OCI-LY3 (cell line): ENCODE measurements at regions not wholly inside any gene's neighbourhood (a gene's known extent, or its start where the extent isn't known, plus 50 kb on each side); places are given as distances from the start of the nearest gene placed in this dataset.
"Not testable (repeated sequence)": the region's sequence is repeated elsewhere in the genome, so short reads cannot be mapped to it uniquely, and the experiment has no call there.

Experiments used
- H2AFZ ChIP-seq: fragments of 200-600, 300-600 bp; shearing (Covaris generic); 2 replicates; pipeline ENCODE4 v1.6.0; 2014; ENCODE audit warnings: antibody characterized with exemption, low read depth, low read length
- H3K27ac ChIP-seq: fragments of 200-600, 300-600 bp; sonication (generic); 2 replicates; pipeline ENCODE4 v1.5.1; 2014; ENCODE audit warnings: mild to moderate bottlenecking, low read length, moderate library complexity, mixed read lengths
- H3K27me3 ChIP-seq: fragments of 200-600, 300-600 bp; sonication (generic); 2 replicates; pipeline ENCODE4 v1.6.1; 2014; ENCODE audit warnings: low read depth, low read length, mixed read lengths
- H3K36me3 ChIP-seq: fragments of 200-600, 300-600 bp; sonication (generic); replicated peaks from 2 replicates; pipeline ENCODE3; 2014; ENCODE audit warnings: low read depth, low read length, mixed read lengths
- H3K4me1 ChIP-seq: fragments of 300-600, 200-600 bp; sonication (generic); 2 replicates; pipeline ENCODE4 v1.6.1; 2014; ENCODE audit warnings: low read length, mixed read lengths
- H3K4me2 ChIP-seq: fragments of 200-600, 300-600 bp; sonication (generic); 2 replicates; pipeline ENCODE4 v1.6.1; 2014; ENCODE audit warnings: low read length, mixed read lengths
- H3K4me3 ChIP-seq: fragments of 300-600, 200-600 bp; sonication (generic); 2 replicates; pipeline ENCODE4 v1.5.1; 2014; ENCODE audit warnings: antibody characterized with exemption, mild to moderate bottlenecking, low read length, moderate library complexity
- H3K79me2 ChIP-seq: fragments of 300-600, 200-600 bp; shearing (Covaris generic); 2 replicates; pipeline ENCODE4 v1.6.1; 2014; ENCODE audit warnings: mild to moderate bottlenecking, low read length, mixed read lengths
- H3K9ac ChIP-seq: fragments of 300-600, 200-600 bp; shearing (Covaris generic); 2 replicates; pipeline ENCODE4 v1.6.0; 2014; ENCODE audit warnings: mild to moderate bottlenecking, low read length, moderate library complexity
- H3K9me3 ChIP-seq: fragments of 200-600, 300-600 bp; shearing (Covaris generic); 2 replicates; pipeline ENCODE4 v1.6.1; 2014; ENCODE audit warnings: low read length, mixed read lengths; ENCODE audit not compliant: insufficient read depth
- H4K20me1 ChIP-seq: fragments of 200-600, 300-600 bp; sonication (generic); 2 replicates; pipeline ENCODE4 v1.6.1; 2016; ENCODE audit warnings: low read length, mixed read lengths; ENCODE audit not compliant: insufficient read depth
- EZH2phosphoT487 ChIP-seq: fragments of 200-600 bp; shearing (Covaris generic); IDR thresholded peaks from 2 replicates; pipeline ENCODE4 v1.6.1; 2018; ENCODE audit warnings: antibody characterized with exemption, mixed run types, low read depth
- TF ChIP-seq, protein P1 (sequence below): fragments of 200-600, 300-600 bp; sonication (generic); IDR thresholded peaks from 2 replicates; pipeline ENCODE4 v1.5.1; 2014; ENCODE audit warnings: antibody characterized with exemption, low read length, low read depth

DNA sequence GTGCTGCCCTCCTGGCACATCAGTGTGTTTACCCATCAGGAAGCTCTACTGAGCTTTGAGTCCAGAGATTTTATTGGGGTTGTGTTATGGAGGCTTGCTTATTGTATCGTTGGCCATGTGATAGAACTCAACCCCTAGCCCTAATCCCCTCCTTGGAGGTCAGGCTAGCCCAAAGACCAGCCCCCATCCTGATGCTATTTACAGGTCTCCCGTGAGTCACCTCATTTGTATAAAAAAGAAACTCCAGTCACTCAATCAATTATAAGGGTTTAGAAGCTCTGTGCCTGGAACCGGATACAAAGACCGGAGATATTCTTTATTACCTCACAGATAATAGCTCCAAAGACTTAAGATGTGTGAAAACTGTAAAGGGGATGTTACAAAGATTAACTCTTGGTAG lies 405.9 kb downstream of the CNTNAP4 start:
- Histone ChIP-seq H3K9me3 (no peaks in the 10 kb centered on the region), H3K9ac (no peak overlapping the region), H3K36me3 (no peaks in the 10 kb centered on the region), H4K20me1 (peaks cover 7% of the 10 kb centered on the region; the same call in 1 of the 2 replicates), H3K79me2 (no peaks in the 10 kb centered on the region), H3K4me1 (no peaks in the 10 kb centered on the region), H3K4me3 (no peak overlapping the region), H3K27ac (no peak overlapping the region), H3K4me2 (no peak overlapping the region), H2AFZ (no peak overlapping the region), H3K27me3 (no peaks in the 10 kb centered on the region)
- TF ChIP-seq, protein P1, sequence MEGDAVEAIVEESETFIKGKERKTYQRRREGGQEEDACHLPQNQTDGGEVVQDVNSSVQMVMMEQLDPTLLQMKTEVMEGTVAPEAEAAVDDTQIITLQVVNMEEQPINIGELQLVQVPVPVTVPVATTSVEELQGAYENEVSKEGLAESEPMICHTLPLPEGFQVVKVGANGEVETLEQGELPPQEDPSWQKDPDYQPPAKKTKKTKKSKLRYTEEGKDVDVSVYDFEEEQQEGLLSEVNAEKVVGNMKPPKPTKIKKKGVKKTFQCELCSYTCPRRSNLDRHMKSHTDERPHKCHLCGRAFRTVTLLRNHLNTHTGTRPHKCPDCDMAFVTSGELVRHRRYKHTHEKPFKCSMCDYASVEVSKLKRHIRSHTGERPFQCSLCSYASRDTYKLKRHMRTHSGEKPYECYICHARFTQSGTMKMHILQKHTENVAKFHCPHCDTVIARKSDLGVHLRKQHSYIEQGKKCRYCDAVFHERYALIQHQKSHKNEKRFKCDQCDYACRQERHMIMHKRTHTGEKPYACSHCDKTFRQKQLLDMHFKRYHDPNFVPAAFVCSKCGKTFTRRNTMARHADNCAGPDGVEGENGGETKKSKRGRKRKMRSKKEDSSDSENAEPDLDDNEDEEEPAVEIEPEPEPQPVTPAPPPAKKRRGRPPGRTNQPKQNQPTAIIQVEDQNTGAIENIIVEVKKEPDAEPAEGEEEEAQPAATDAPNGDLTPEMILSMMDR, result no peak
- TF ChIP-seq EZH2phosphoT487, result no peak

DNA sequence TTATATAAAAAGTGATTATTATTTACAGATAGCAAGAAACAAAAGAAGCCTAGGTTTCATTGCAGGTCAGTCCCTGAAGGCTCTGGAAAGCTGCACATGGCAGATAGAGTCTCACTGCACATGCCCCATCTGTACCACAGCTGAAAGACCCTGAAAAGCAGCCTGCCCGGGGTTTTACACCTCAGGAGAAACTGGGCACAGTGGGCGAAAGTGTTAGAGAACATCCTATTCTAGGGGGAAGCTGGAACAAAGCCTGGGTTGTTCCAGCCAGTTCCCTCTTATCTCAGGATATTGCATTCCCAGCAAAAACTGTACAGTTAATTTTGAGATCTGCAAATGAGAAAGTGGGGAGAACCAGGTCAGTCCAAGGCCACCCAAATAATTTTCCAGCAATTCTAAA lies 419.7 kb downstream of the CNTNAP4 start:
- Histone ChIP-seq H3K36me3 (peaks cover 4% of the 10 kb centered on the region), H3K79me2 (no peaks in the 10 kb centered on the region), H3K9ac (no peak overlapping the region), H3K27ac (no peak overlapping the region), H3K9me3 (no peaks in the 10 kb centered on the region), H2AFZ (no peak overlapping the region), H4K20me1 (no peaks in the 10 kb centered on the region), H3K4me1 (no peaks in the 10 kb centered on the region), H3K4me3 (no peak overlapping the region), H3K4me2 (no peak overlapping the region), H3K27me3 (no peaks in the 10 kb centered on the region)
- TF ChIP-seq EZH2phosphoT487, result no peak
- TF ChIP-seq, protein P1, result no peak

GRCh38 chr16:76705892-76706291 lies 428.7 kb downstream of the CNTNAP4 start:
- Histone ChIP-seq H3K27me3 (no peaks in the 10 kb centered on the region), H3K27ac (no peak overlapping the region), H3K4me3 (no peak overlapping the region), H3K9me3 (no peaks in the 10 kb centered on the region), H4K20me1 (peaks cover 5% of the 10 kb centered on the region; the same call in 1 of the 2 replicates), H3K4me2 (no peak overlapping the region), H2AFZ (no peak overlapping the region), H3K9ac (no peak overlapping the region), H3K4me1 (peaks cover 15% of the 10 kb centered on the region), H3K79me2 (no peaks in the 10 kb centered on the region), H3K36me3 (no peaks in the 10 kb centered on the region)
- TF ChIP-seq EZH2phosphoT487, result no peak
- TF ChIP-seq, protein P1, result no peak

DNA sequence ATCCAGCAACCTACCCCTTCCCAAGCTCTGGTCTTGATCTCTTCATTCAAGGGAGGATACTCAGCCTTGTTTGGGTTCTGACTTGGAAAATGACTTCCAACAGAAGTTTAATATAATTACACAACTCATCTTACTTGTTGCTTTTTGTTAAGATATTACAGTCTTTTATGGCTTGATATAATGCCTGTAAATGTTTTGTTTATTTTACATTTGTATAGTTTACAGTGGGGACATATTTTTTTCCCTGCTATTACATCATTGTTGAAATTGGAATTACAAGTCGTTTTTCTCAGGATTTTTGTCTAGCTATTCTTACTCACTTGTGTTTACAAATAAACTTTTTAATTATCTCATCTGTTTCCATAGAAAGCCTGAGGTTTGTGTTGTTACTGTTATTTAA lies 436.0 kb downstream of the CNTNAP4 start:
- no peak overlapping the region for H2AFZ ChIP-seq
- no peak for TF ChIP-seq EZH2phosphoT487
- TF ChIP-seq, protein P1, result no peak

DNA sequence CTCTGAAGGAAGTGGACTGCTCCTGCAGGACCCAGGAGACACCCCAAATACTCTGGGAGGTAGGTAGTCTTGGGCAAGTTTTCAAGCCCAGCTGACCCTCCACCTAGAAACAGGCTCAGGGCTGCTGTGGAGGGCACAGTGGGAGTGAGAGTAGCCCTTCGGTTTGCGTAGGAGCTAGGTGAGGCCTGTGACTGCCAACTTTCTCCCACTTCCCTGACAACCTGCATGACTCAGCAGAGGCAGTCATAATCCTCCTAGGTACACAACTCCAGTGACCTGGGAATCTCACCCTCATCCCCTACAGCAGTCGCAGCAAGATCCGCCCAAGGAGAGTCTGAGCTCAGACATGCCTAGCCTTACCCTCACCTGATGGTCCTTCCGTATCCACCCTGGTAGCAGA lies 439.1 kb downstream of the CNTNAP4 start:
- not testable (repeated sequence) for H3K79me2 ChIP-seq, H3K27me3 ChIP-seq, H3K27ac ChIP-seq, H3K36me3 ChIP-seq, H3K4me2 ChIP-seq, H4K20me1 ChIP-seq, H3K9ac ChIP-seq, H3K4me3 ChIP-seq, H3K9me3 ChIP-seq, H2AFZ ChIP-seq, H3K4me1 ChIP-seq

More for the DNA sequence above, 436.0 kb downstream of the CNTNAP4 start:
- Histone ChIP-seq H4K20me1 (peaks cover 5% of the 10 kb centered on the region; the same call in 1 of the 2 replicates), H3K79me2 (no peaks in the 10 kb centered on the region), H3K9me3 (no peaks in the 10 kb centered on the region), H3K4me2 (no peak overlapping the region), H3K27me3 (no peaks in the 10 kb centered on the region), H3K9ac (no peak overlapping the region), H3K27ac (no peak overlapping the region), H3K36me3 (no peaks in the 10 kb centered on the region), H3K4me3 (no peak overlapping the region), H3K4me1 (peaks cover 5% of the 10 kb centered on the region)
